GM18520 (cell line): ENCODE measurements at regions not wholly inside any gene's neighbourhood (a gene's known extent, or its start where the extent isn't known, plus 50 kb on each side); places are given as distances from the start of the nearest gene placed in this dataset.

Experiments used
- ATAC-seq: cut with Tn5 transposase; IDR thresholded peaks from one replicate; pipeline ENCODE4 v1.9.1; 2021; ENCODE audit not compliant: unreplicated experiment

DNA sequence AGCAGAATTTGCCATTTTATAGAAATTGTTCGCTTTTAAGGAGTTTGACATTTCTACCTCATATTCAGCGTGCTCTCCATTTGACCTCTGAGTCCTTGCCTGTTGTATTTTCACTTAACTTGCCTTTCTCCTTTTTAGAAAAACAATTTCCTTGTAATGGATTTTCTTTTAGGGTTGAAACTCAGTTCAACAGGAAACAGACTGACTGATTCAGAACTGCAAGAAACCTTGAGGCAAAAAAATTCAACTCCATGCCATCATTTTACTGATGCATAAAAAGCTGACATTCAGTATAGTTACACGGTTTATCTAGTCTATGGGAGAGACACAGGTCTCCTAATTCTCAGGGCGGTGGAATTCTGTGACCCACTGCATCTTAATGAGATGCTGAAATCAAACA lies 59.8 kb downstream of the MRPS30 start:
- ATAC-seq, result no peak

- no peak for ATAC-seq
Observed at GRCh38 chr5:44869928-44870327, 61.2 kb downstream of the MRPS30 start.

DNA sequence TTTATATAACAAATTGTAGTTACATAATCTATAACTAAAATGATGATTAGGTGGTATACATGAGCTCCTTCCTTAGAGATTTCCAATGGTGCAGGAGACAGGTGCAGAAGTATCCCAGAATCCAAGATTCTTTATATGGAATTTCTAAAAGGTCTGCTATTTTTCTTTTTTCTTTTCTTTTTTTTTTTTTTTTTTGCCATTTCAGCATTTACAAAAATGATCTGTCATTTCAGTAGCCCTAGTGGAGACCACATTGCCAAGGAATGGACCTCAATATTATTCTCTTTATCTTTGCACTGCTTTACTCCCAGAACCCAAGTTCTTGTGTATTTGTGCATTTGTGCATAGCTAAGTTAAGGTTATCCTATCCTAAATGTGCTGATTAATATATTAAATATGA lies 61.7 kb downstream of the MRPS30 start:
- ATAC-seq, result no peak

DNA sequence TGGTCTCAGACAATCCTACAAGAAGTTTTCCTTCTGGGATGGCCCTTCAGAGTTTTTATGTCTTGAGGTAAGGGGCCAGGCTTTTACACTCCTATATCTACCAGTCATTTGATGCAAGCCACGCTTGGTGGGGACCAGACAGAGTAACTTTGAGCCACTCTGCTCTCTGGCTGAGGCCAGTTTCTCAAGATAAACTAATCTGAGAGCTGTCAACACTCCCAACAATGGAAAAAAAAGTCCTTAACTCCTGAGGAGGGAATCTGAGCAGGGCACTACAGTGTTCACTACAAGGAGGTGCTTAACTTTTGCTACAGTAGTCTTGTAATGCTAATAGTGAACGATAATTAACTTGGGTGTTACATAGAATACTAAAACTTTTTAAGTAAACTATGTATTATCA lies 62.7 kb downstream of the MRPS30 start:
- ATAC-seq, result no peak

- peak; percentile 100 for ATAC-seq
Observed at GRCh38 chr5:44875661-44876605, 67.2 kb downstream of the MRPS30 start.

DNA sequence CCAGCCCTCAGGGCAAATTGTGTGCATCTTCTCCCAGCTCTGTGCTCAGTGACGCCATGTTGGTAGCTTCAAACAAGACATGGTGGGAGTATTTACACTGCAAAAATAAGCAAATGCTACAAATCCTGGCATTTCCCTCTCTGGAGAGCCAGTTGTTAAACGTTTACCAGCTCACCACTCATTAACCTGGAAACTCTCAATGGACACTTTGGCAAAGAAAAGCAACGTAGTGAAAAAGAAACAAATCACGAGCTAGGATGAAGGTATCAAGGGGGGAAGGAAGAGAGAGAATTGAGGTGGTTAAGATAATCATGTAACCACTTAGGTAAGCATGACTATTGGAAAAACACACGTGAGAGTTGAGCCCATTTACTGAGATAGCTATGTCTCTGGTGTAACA lies 72.5 kb downstream of the MRPS30 start:
- no peak for ATAC-seq

- no peak for ATAC-seq
Observed at GRCh38 chr5:44884036-44884435, 75.3 kb downstream of the MRPS30 start.

DNA sequence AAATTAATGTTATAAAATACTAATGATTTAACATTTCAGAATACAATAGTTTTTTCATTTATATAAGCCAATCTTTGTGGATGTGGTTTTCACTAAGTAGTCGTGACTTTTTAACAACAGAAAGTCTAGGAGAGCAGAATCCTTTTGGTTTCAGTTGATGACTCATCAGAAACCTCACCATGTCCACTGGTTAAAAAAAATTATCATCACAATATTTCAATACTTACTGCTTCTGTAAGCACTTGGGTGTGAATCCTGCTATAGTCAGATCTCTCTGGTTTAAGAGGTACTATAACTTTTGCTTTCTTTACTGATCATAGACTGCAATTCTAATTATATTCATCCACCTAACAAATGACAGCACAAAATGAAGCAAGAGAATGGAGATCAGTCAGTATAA lies 77.2 kb downstream of the MRPS30 start:
- peak; percentile 88 for ATAC-seq

DNA sequence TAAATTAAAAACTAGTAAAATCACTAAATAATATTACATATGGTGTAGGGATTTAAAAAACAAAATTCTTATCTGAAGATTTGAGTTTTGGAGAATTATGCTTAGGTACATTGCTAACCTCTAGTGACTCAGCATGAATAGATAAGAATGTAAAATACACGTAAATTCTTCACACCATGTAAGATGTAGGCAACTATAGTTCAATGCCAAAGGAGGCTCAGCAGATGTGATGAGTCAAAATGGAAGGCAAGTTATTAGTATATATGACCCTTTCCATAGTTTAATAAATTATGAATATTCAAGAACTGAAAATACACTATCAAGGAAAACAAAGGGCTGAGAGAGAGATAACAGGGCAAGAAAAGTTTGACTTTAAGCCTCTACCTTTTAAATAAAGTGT lies 79.0 kb downstream of the MRPS30 start:
- ATAC-seq, result peak; percentile 64

- no peak for ATAC-seq
Observed at GRCh38 chr5:44888435-44888834, 79.7 kb downstream of the MRPS30 start.

GRCh38 chr5:44891116-44891515 lies 82.4 kb downstream of the MRPS30 start:
- ATAC-seq, result no peak

DNA sequence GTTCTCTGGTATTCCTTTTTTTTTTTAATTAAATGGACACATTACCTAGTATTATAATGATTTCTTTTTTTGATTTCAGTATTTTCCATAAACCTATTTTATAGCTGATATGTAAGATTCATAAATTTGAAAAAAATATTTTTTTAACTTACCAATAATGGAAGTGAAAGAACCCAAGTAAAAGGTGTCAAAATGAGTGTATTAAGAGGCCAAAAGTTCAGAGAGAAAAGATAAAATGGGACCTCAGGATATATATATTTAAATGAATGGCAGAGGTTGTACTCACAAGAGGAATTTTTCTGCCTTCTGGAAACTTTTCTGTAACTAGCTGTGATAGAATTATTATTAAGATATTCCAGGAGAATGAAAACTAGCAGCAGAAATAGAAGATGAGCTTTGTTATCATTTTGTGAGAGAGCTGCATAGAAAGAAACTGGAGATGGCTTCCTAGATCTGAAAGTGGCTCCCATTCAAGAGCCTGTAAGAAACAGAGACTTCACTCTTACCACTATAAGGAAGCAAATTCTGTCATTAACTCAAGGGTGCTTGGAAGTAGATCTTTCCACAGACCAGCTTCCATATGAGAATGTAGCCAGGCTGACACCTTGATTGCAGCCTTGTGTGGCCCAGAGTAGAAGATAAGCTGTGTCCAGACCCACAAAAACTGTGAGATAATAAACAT lies 91.7 kb downstream of the MRPS30 start:
- no peak for ATAC-seq

GRCh38 chr5:44907396-44907795 lies 98.6 kb downstream of the MRPS30 start:
- ATAC-seq, result no peak

DNA sequence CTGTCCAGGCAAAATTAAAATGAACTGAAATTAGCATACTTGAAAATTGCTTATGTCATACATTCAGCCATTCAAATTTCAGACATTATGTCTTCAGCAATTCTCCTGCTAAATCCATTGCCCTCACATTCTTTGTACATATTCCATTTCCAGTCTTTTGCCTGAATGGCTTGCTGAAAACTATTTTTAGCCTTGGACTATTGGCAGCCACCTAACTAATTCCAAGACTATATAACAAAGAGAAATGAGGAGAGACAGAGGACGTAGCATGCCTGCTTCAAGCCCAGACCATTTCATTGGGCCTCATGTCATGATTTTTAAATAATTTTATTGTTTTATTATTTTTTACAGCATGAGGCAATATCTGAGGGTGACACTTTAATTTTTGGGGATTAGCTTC lies 100.3 kb downstream of the MRPS30 start:
- no peak for ATAC-seq

DNA sequence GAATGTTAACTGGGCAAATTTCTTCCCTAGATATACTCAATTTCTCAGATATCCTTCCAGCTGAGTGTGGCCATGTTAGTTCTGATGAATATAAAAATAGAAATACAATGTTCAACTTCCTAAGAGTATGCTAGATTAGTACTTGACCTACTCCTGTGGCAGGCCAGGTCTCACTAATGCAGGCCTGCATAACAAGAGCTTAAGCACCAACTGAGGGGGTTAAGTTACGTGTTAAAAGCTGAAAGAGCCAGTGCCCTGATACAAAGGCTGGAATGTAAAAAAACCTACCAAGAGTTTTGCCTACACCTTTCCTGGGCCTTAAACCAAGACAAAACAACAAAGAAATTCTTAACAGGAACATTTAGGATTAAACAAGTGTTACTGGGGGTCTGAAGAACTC lies 102.8 kb downstream of the MRPS30 start:
- ATAC-seq, result no peak

- ATAC-seq, result no peak
Observed at GRCh38 chr5:44914221-44914620, 105.5 kb downstream of the MRPS30 start.

DNA sequence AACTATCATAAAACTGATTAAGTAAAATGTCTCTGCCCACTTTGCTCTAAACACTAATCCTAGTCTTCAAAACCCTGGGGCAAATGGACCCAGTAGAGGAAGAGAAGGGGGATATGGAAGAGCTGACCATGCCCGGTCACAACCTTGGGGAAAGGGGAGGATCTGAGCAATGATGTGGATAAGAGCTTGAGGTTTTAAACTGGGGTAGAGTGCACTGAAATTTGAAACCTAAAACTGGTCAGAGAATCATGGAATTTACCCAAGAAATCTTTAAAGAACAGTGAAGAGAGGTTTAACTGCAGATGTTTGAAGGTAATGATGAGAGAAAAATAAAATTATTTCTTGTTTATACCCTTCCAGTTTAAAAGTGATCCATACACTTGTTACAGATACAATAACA lies 110.8 kb downstream of the MRPS30 start:
- no peak for ATAC-seq

- ATAC-seq, result no peak
Observed at GRCh38 chr5:44927115-44927733, 118.5 kb downstream of the MRPS30 start.

DNA sequence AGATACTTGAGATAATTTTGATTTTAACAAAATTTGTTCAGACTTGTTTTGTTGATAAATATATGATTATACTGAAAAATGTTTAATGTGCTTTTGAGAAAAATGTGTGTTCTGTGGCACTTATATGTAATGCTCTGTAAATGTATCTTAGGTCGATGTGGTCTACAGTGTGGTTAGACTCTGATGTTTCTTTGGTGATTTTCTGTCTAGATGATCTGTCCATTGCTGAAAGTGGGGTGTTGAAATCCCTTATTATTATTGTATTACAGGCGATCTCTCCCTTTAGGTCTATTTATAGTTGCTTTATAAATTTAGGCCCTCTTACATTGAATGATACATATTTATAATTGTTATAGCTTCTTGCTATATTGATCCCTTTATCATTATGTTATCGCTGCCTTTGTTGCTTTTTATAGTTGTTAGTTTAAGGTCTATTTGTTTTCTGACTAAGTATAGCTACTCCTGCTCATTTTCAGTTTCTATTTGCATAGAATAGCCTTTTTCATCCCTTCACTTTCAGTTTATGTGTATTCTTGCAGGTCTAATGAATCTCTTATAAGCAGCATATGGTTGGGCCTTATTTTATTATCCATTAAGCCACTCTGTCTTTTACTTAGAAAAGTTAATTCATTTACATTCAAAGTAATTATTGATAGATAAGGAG lies 124.3 kb downstream of the MRPS30 start:
- peak; percentile 97 for ATAC-seq

- ATAC-seq, result peak; percentile 17
Observed at GRCh38 chr5:44933686-44934085, 124.9 kb downstream of the MRPS30 start.

DNA sequence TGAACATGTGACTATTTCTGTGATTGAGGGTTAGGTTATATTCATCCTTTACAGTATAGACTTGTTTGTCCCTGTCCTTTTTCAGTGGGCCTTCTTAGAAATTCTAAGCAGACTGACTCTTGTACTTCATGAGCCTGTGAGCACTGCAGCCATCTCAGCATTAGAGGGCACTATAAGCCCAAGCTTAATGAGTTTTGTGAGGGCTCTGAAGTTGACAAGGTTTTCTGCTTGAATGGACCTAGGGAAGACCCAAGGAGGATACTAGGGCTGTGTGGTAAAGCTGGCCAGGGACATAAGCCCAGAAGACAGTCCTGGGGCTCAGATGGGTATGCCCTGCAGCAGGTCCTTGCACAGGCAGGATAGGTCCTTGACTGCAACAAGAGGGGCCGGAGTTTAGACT lies 126.5 kb downstream of the MRPS30 start:
- ATAC-seq, result no peak
